ENCODE measurements at regions not wholly inside any gene's neighbourhood (a gene's known extent, or its start where the extent isn't known, plus 50 kb on each side); places are given as distances from the start of the nearest gene placed in this dataset.
A peak's percentile ranks its signal among the peaks of the same experiment; 100 is the strongest.

GRCh38 chr11:95563173-95563572 is 226.4 kb downstream of the FAM76B start:
- no peak for DNase-seq (ENCODE audit: low spot score)
- in situ Hi-C loops (cut with HindIII; ENCODE audit: low sequenced_read_pairs): no loop called here

GRCh38 chr11:95562196-95562921 is 227.2 kb downstream of the FAM76B start:
- in situ Hi-C loops (cut with HindIII; ENCODE audit: low sequenced_read_pairs): no loop called here

GRCh38 chr11:95559899-95560298 is 229.7 kb downstream of the FAM76B start:
- in situ Hi-C loops (cut with HindIII; ENCODE audit: low sequenced_read_pairs): no loop called here
- no peak for DNase-seq (ENCODE audit: low spot score)

More at GRCh38 chr11:95562196-95562921, 227.2 kb downstream of the FAM76B start:
- DNase-seq (ENCODE audit: low spot score): no peak

- no peak for DNase-seq (ENCODE audit: low spot score)
- in situ Hi-C loops (cut with HindIII; ENCODE audit: low sequenced_read_pairs): no loop called here
Measured at GRCh38 chr11:95557376-95557775, 232.2 kb downstream of the FAM76B start.

- in situ Hi-C loops (cut with HindIII; ENCODE audit: low sequenced_read_pairs): no loop called here
- peak; percentile 13 for DNase-seq (ENCODE audit: low spot score)
Measured at GRCh38 chr11:95556342-95557163, 233.0 kb downstream of the FAM76B start.

GRCh38 chr11:95556011-95556341 is 233.6 kb downstream of the FAM76B start:
- in situ Hi-C loops (cut with HindIII; ENCODE audit: low sequenced_read_pairs): no loop called here
- no peak for DNase-seq (ENCODE audit: low spot score)

- DNase-seq (ENCODE audit: low spot score): no peak
- in situ Hi-C loops (cut with HindIII; ENCODE audit: low sequenced_read_pairs): no loop called here
Measured at GRCh38 chr11:95554911-95555310, 234.7 kb downstream of the FAM76B start.

- in situ Hi-C loops (cut with HindIII; ENCODE audit: low sequenced_read_pairs): no loop called here
- DNase-seq (ENCODE audit: low spot score): no peak
Measured at GRCh38 chr11:95549301-95549700, 240.3 kb downstream of the FAM76B start.

- no peak for DNase-seq (ENCODE audit: low spot score)
- in situ Hi-C loops (cut with HindIII; ENCODE audit: low sequenced_read_pairs): no loop called here
Measured at GRCh38 chr11:95548416-95548815, 241.2 kb downstream of the FAM76B start.

GRCh38 chr11:95547976-95548375 is 241.6 kb downstream of the FAM76B start:
- in situ Hi-C loops (cut with HindIII; ENCODE audit: low sequenced_read_pairs): no loop called here
- DNase-seq (ENCODE audit: low spot score): no peak

GRCh38 chr11:95547186-95547585 is 242.4 kb downstream of the FAM76B start:
- in situ Hi-C loops (cut with HindIII; ENCODE audit: low sequenced_read_pairs): no loop called here
- DNase-seq (ENCODE audit: low spot score): no peak

- no peak for DNase-seq (ENCODE audit: low spot score)
- in situ Hi-C loops (cut with HindIII; ENCODE audit: low sequenced_read_pairs): no loop called here
Measured at GRCh38 chr11:95545116-95545875, 244.3 kb downstream of the FAM76B start.

- no peak for DNase-seq (ENCODE audit: low spot score)
- in situ Hi-C loops (cut with HindIII; ENCODE audit: low sequenced_read_pairs): no loop called here
Measured at GRCh38 chr11:95544095-95544856, 245.3 kb downstream of the FAM76B start.

- in situ Hi-C loops (cut with HindIII; ENCODE audit: low sequenced_read_pairs): no loop called here
- DNase-seq (ENCODE audit: low spot score): no peak
Measured at GRCh38 chr11:95542868-95543551, 246.6 kb downstream of the FAM76B start.

GRCh38 chr11:95541715-95542114 is 247.9 kb downstream of the FAM76B start:
- in situ Hi-C loops (cut with HindIII; ENCODE audit: low sequenced_read_pairs): no loop called here

GRCh38 chr11:95536047-95536690 is 253.4 kb downstream of the FAM76B start:
- in situ Hi-C loops (cut with HindIII; ENCODE audit: low sequenced_read_pairs): no loop called here
- DNase-seq (ENCODE audit: low spot score): no peak

More at GRCh38 chr11:95541715-95542114, 247.9 kb downstream of the FAM76B start:
- no peak for DNase-seq (ENCODE audit: low spot score)

GRCh38 chr11:95534809-95535208 is 254.8 kb downstream of the FAM76B start:
- no peak for DNase-seq (ENCODE audit: low spot score)
- in situ Hi-C loops (cut with HindIII; ENCODE audit: low sequenced_read_pairs): no loop called here

GRCh38 chr11:95534226-95534625 is 255.4 kb downstream of the FAM76B start:
- DNase-seq (ENCODE audit: low spot score): no peak
- in situ Hi-C loops (cut with HindIII; ENCODE audit: low sequenced_read_pairs): no loop called here
